DND-41 (cell line): ENCODE measurements at regions not wholly inside any gene's neighbourhood (a gene's known extent, or its start where the extent isn't known, plus 50 kb on each side); places are given as distances from the start of the nearest gene placed in this dataset.

Experiments
- CTCF ChIP-seq: IDR thresholded peaks from 2 replicates; pipeline ENCODE4 v1.5.1; 2012; ENCODE audit warnings: borderline replicate concordance, low read length, moderate library complexity, mild to moderate bottlenecking; ENCODE audit not compliant: poor library complexity, severe bottlenecking; ENCODE audit errors: extremely low read depth
- EZH2 ChIP-seq: IDR thresholded peaks from 3 replicates; pipeline ENCODE4 v1.6.1; 2012; ENCODE audit warnings: borderline replicate concordance, low read depth, mild to moderate bottlenecking, moderate library complexity, low read length, inconsistent platforms; ENCODE audit not compliant: severe bottlenecking

GRCh38 chr5:73236541-73237128, 63.6 kb downstream of the TMEM174 start:
- TF ChIP-seq CTCF (no peak), EZH2 (no peak)
